ENCODE measurements at regions not wholly inside any gene's neighbourhood (a gene's known extent, or its start where the extent isn't known, plus 50 kb on each side); places are given as distances from the start of the nearest gene placed in this dataset.

DNA sequence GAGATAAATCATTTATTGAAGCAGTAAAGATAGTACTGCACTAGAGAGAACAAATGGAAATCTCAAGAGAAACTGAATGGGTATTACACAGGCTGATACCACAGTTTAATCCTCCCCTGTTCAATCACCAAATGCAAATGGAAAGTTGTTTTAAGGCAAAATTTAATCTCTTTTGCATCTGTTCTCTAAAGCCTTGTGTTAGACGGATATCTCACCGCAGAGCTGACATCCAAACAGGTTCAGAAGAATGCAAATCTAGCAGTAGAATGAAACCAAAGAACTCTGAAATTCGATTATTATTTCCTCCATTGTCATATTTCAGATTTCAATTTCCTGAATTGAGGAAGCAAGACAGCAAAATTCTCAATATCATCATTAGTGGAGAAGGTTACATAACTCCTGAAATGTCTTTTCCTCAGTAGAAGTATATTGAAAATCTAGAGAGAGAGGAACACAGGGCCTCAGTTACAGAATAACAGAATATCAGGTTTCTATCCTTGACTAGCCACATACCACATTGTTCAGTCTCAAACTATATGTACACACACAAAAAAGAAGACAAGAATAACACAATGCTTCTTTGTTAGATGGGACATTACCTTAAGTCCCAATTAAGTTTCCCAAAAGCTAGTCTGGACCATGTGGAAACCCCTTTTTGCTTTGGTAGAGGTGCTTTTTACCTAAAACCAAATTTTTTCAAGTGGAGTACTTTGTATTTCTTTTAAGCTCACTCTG is 94.1 kb upstream of the BANK1 start:
- no peak for TF ChIP-seq POLR2AphosphoS5 (IDR thresholded peaks at IDR 0.05; ENCODE audit: insufficient read depth in 1 of 2, low read depth in 1 of 2)
- TF ChIP-seq POLR2A (IDR thresholded peaks at IDR 0.05), result no peak
- TF ChIP-seq, protein P1, sequence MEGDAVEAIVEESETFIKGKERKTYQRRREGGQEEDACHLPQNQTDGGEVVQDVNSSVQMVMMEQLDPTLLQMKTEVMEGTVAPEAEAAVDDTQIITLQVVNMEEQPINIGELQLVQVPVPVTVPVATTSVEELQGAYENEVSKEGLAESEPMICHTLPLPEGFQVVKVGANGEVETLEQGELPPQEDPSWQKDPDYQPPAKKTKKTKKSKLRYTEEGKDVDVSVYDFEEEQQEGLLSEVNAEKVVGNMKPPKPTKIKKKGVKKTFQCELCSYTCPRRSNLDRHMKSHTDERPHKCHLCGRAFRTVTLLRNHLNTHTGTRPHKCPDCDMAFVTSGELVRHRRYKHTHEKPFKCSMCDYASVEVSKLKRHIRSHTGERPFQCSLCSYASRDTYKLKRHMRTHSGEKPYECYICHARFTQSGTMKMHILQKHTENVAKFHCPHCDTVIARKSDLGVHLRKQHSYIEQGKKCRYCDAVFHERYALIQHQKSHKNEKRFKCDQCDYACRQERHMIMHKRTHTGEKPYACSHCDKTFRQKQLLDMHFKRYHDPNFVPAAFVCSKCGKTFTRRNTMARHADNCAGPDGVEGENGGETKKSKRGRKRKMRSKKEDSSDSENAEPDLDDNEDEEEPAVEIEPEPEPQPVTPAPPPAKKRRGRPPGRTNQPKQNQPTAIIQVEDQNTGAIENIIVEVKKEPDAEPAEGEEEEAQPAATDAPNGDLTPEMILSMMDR (IDR thresholded peaks at IDR 0.05), result no peak

Data from vagina (tissue), 2 donors.